GM12878 (cell line): ENCODE measurements at regions not wholly inside any gene's neighbourhood (a gene's known extent, or its start where the extent isn't known, plus 50 kb on each side); places are given as distances from the start of the nearest gene placed in this dataset.

Experiments used
- BHLHE40 ChIP-seq, 2 experiments: fragments of 450-650 bp in 1 of 2; IDR thresholded peaks; 2 replicates each; pipeline ENCODE4 v1.6.1; 2011 to 2017; ENCODE audit warnings: low read depth in 2 of 2, borderline replicate concordance in 1 of 2, improper control_type of control experiment in 1 of 2, low read length in 1 of 2, mild to moderate bottlenecking in 1 of 2
- CTCF ChIP-seq, 3 experiments: IDR thresholded peaks in 2 of 3; conservative IDR thresholded peaks in 1 of 3; 2 replicates each; pipeline ENCODE4 v1.5.1; 2011; ENCODE audit warnings: low read depth in 3 of 3, low read length in 3 of 3, mild to moderate bottlenecking in 3 of 3, control low read depth in 2 of 3, moderate library complexity in 2 of 3, inconsistent platforms in 1 of 3, mixed read lengths in 1 of 3; ENCODE audit not compliant: control insufficient read depth in 2 of 3, insufficient read depth in 1 of 3; ENCODE audit errors: extremely low read depth in 1 of 3
- EZH2 ChIP-seq: IDR thresholded peaks from 2 replicates; pipeline ENCODE4 v1.6.1; 2012; ENCODE audit warnings: low read depth, mild to moderate bottlenecking, control low read depth, inconsistent platforms, low read length, borderline replicate concordance; ENCODE audit not compliant: control insufficient read depth
- GABPA ChIP-seq: IDR thresholded peaks from 2 replicates; pipeline ENCODE4 v1.6.1; 2014; ENCODE audit warnings: antibody characterized with exemption, low read depth, mild to moderate bottlenecking, inconsistent platforms
- MAX ChIP-seq: IDR thresholded peaks from 2 replicates; pipeline ENCODE4 v1.6.1; 2012; ENCODE audit warnings: low read depth, low read length, improper control_type of control experiment
- MYC ChIP-seq: IDR thresholded peaks from 2 replicates; pipeline ENCODE4 v1.6.1; 2011; ENCODE audit warnings: mild to moderate bottlenecking, low read length, moderate library complexity, inconsistent platforms; ENCODE audit not compliant: insufficient read depth, insufficient replicate concordance, insufficient read length, severe bottlenecking
- POLR2A ChIP-seq: IDR thresholded peaks from 2 replicates; pipeline ENCODE4 v1.6.1; 2011; ENCODE audit warnings: low read depth, mild to moderate bottlenecking, low read length
- POLR2AphosphoS5 ChIP-seq: IDR thresholded peaks from 2 replicates; pipeline ENCODE4 v1.6.1; 2011; ENCODE audit warnings: mild to moderate bottlenecking, low read length, inconsistent platforms
- TCF3 ChIP-seq: IDR thresholded peaks from 2 replicates; pipeline ENCODE4 v1.6.1; 2012; ENCODE audit warnings: low read depth, mild to moderate bottlenecking, low read length, borderline replicate concordance; ENCODE audit not compliant: insufficient read depth
- YY1 ChIP-seq: IDR thresholded peaks from 2 replicates; pipeline ENCODE4 v1.6.1; 2011; ENCODE audit warnings: low read depth, mild to moderate bottlenecking, low read length
- ZNF274 ChIP-seq: IDR thresholded peaks from one replicate; pipeline ENCODE4 v1.8.0; 2011; ENCODE audit not compliant: insufficient read length, insufficient read depth

GRCh38 chr4:32778938-32779337 lies 2058.8 kb downstream of the PCDH7 start:
- no peak for TF ChIP-seq MYC
- no peak for TF ChIP-seq TCF3
- no peak for TF ChIP-seq MAX
- TF ChIP-seq BHLHE40 (IDR thresholded peaks at IDR 0.05; ENCODE audit: borderline replicate concordance in 1 of 2, low read depth in 2 of 2, low read length in 1 of 2): no peak
- TF ChIP-seq YY1: no peak
- TF ChIP-seq POLR2A: no peak
- TF ChIP-seq GABPA: no peak
- no peak for TF ChIP-seq POLR2AphosphoS5
- TF ChIP-seq ZNF274: no peak
- no peak for TF ChIP-seq EZH2
- no peak for TF ChIP-seq CTCF (IDR thresholded peaks at IDR 0.05 in 2 of 3, conservative IDR thresholded peaks at IDR 0.05 in 1 of 3; ENCODE audit: control insufficient read depth in 2 of 3, extremely low read depth in 1 of 3, insufficient read depth in 1 of 3, low read depth in 3 of 3, low read length in 3 of 3)
